ENCODE measurements at regions not wholly inside any gene's neighbourhood (a gene's known extent, or its start where the extent isn't known, plus 50 kb on each side); places are given as distances from the start of the nearest gene placed in this dataset.

GRCh38 chr5:2194949-2195348 lies 312.2 kb upstream of the IRX4 start:
- H4K20me1 ChIP-seq (ENCODE audit: insufficient read depth, low read length): no peaks in the 10 kb centered on the region
- H3K27ac ChIP-seq (ENCODE audit: low read depth, low read length, poor library complexity, severe bottlenecking): no peak overlapping the region
- no peaks in the 10 kb centered on the region for H3K79me2 ChIP-seq (ENCODE audit: insufficient read depth, low read length)
- no peaks in the 10 kb centered on the region for H3K4me1 ChIP-seq (ENCODE audit: insufficient read depth, low read length, severe bottlenecking)
- H3K27me3 ChIP-seq (ENCODE audit: insufficient read depth, low read length): no peaks in the 10 kb centered on the region; the same call in 1 of the 2 replicates
- no peak overlapping the region for H2AFZ ChIP-seq (ENCODE audit: low read length)
- H3K36me3 ChIP-seq (ENCODE audit: insufficient read depth, low read length): no peaks in the 10 kb centered on the region
- H3K9me3 ChIP-seq (ENCODE audit: low read length): no peaks in the 10 kb centered on the region
- no peak for TF ChIP-seq CTCF (IDR thresholded peaks at IDR 0.05; ENCODE audit: low read length)
- no peak for TF ChIP-seq EZH2 (IDR thresholded peaks at IDR 0.05; ENCODE audit: borderline replicate concordance, low read length)
- H3K9ac ChIP-seq (ENCODE audit: low read length): no peak overlapping the region
- H3K9me2 ChIP-seq (ENCODE audit: low read depth, low read length): no peaks in the 10 kb centered on the region
- H3K4me3 ChIP-seq (ENCODE audit: low read depth, low read length, poor library complexity, severe bottlenecking): no peak overlapping the region
- H3K4me2 ChIP-seq (ENCODE audit: low read length): no peak overlapping the region
- no peaks in the 10 kb centered on the region for H3F3A ChIP-seq (ENCODE audit: insufficient read depth, low read length)

- TF ChIP-seq CTCF (IDR thresholded peaks at IDR 0.05; ENCODE audit: low read length) (no peak), EZH2 (IDR thresholded peaks at IDR 0.05; ENCODE audit: borderline replicate concordance, low read length) (no peak)
Observed at GRCh38 chr5:2194236-2194555, 311.5 kb upstream of the IRX4 start.

GRCh38 chr5:2193542-2194235 lies 311.0 kb upstream of the IRX4 start:
- no peak for TF ChIP-seq EZH2 (IDR thresholded peaks at IDR 0.05; ENCODE audit: borderline replicate concordance, low read length)
- Histone ChIP-seq H3K9ac (ENCODE audit: low read length) (no peak overlapping the region), H3K27ac (ENCODE audit: low read depth, low read length, poor library complexity, severe bottlenecking) (no peak overlapping the region), H3K4me1 (ENCODE audit: insufficient read depth, low read length, severe bottlenecking) (no peaks in the 10 kb centered on the region), H4K20me1 (ENCODE audit: insufficient read depth, low read length) (no peaks in the 10 kb centered on the region), H2AFZ (ENCODE audit: low read length) (no peak overlapping the region), H3K4me2 (ENCODE audit: low read length) (no peak overlapping the region), H3K9me3 (ENCODE audit: low read length) (no peaks in the 10 kb centered on the region), H3K27me3 (ENCODE audit: insufficient read depth, low read length) (no peaks in the 10 kb centered on the region; the same call in 1 of the 2 replicates), H3K79me2 (ENCODE audit: insufficient read depth, low read length) (no peaks in the 10 kb centered on the region), H3F3A (ENCODE audit: insufficient read depth, low read length) (no peaks in the 10 kb centered on the region), H3K36me3 (ENCODE audit: insufficient read depth, low read length) (no peaks in the 10 kb centered on the region), H3K9me2 (ENCODE audit: low read depth, low read length) (no peaks in the 10 kb centered on the region), H3K4me3 (ENCODE audit: low read depth, low read length, poor library complexity, severe bottlenecking) (no peak overlapping the region)

More at GRCh38 chr5:2194236-2194555, 311.5 kb upstream of the IRX4 start:
- H3K9me2 ChIP-seq (ENCODE audit: low read depth, low read length): no peaks in the 10 kb centered on the region
- no peaks in the 10 kb centered on the region for H3K79me2 ChIP-seq (ENCODE audit: insufficient read depth, low read length)
- no peak overlapping the region for H2AFZ ChIP-seq (ENCODE audit: low read length)
- H3K4me2 ChIP-seq (ENCODE audit: low read length): no peak overlapping the region
- no peaks in the 10 kb centered on the region for H3K36me3 ChIP-seq (ENCODE audit: insufficient read depth, low read length)
- H3K27me3 ChIP-seq (ENCODE audit: insufficient read depth, low read length): no peaks in the 10 kb centered on the region; the same call in 1 of the 2 replicates
- no peaks in the 10 kb centered on the region for H4K20me1 ChIP-seq (ENCODE audit: insufficient read depth, low read length)
- no peak overlapping the region for H3K4me3 ChIP-seq (ENCODE audit: low read depth, low read length, poor library complexity, severe bottlenecking)
- H3K9ac ChIP-seq (ENCODE audit: low read length): no peak overlapping the region
- H3F3A ChIP-seq (ENCODE audit: insufficient read depth, low read length): no peaks in the 10 kb centered on the region
- no peaks in the 10 kb centered on the region for H3K9me3 ChIP-seq (ENCODE audit: low read length)
- H3K27ac ChIP-seq (ENCODE audit: low read depth, low read length, poor library complexity, severe bottlenecking): no peak overlapping the region
- H3K4me1 ChIP-seq (ENCODE audit: insufficient read depth, low read length, severe bottlenecking): no peaks in the 10 kb centered on the region

GRCh38 chr5:2193142-2193541 lies 310.4 kb upstream of the IRX4 start:
- Histone ChIP-seq H3K9me3 (ENCODE audit: low read length) (no peaks in the 10 kb centered on the region), H3F3A (ENCODE audit: insufficient read depth, low read length) (no peaks in the 10 kb centered on the region), H2AFZ (ENCODE audit: low read length) (no peak overlapping the region), H3K9me2 (ENCODE audit: low read depth, low read length) (no peaks in the 10 kb centered on the region), H3K27me3 (ENCODE audit: insufficient read depth, low read length) (no peaks in the 10 kb centered on the region; the same call in 1 of the 2 replicates), H3K4me2 (ENCODE audit: low read length) (no peak overlapping the region), H3K9ac (ENCODE audit: low read length) (no peak overlapping the region), H3K4me3 (ENCODE audit: low read depth, low read length, poor library complexity, severe bottlenecking) (no peak overlapping the region), H3K27ac (ENCODE audit: low read depth, low read length, poor library complexity, severe bottlenecking) (no peak overlapping the region), H3K79me2 (ENCODE audit: insufficient read depth, low read length) (no peaks in the 10 kb centered on the region), H4K20me1 (ENCODE audit: insufficient read depth, low read length) (no peaks in the 10 kb centered on the region), H3K36me3 (ENCODE audit: insufficient read depth, low read length) (no peaks in the 10 kb centered on the region), H3K4me1 (ENCODE audit: insufficient read depth, low read length, severe bottlenecking) (no peaks in the 10 kb centered on the region)
- TF ChIP-seq CTCF (IDR thresholded peaks at IDR 0.05; ENCODE audit: low read length) (no peak), EZH2 (IDR thresholded peaks at IDR 0.05; ENCODE audit: borderline replicate concordance, low read length) (no peak)

Data from OCI-LY1 (cell line).